HG03175 (cell line): ENCODE measurements at regions not wholly inside any gene's neighbourhood (a gene's known extent, or its start where the extent isn't known, plus 50 kb on each side); places are given as distances from the start of the nearest gene placed in this dataset.
A peak's percentile ranks its signal among the peaks of the same experiment; 100 is the strongest.

Source experiments
- ATAC-seq: cut with Tn5 transposase; IDR thresholded peaks from one replicate; pipeline ENCODE4 v1.9.1; 2021; ENCODE audit warnings: mild to moderate bottlenecking, moderate library complexity; ENCODE audit not compliant: unreplicated experiment

DNA sequence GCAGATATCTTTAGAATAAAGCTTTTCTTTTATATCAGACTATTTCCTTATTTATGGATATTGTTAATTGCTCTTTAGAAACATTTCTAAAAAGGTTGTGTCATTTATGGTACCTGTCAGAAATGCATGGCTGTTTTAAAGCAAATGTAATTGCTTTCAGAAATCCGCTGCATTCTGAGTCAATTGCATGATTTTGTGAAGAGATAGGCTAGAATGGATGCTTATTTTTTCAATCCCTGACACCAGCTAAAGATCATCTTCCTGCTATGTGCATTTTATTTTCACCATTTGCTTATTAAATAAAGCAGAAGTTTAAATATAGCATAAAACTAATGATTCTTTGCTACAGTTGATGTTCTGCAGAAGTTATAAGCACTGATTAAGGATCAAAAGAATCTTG lies 170.2 kb upstream of the C9orf72 start:
- no peak for ATAC-seq

DNA sequence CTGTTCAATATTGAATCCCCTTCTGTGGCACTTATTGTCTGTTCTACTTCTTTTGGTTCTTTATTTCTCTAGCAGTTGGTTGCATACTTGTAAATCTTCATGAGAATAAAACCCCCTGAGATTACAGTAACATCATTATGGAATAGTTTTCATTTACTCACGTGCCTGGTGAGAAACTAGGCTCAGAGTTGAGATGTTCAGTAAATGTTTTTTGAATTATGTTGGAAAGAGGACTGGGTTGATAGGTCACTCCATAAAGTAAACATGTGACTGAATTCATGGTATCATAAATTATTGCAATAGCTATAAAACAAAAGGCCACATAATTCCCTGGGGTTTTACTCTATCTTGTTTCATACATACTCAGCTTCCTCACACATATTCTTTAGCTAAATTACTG lies 174.2 kb upstream of the C9orf72 start:
- no peak for ATAC-seq

DNA sequence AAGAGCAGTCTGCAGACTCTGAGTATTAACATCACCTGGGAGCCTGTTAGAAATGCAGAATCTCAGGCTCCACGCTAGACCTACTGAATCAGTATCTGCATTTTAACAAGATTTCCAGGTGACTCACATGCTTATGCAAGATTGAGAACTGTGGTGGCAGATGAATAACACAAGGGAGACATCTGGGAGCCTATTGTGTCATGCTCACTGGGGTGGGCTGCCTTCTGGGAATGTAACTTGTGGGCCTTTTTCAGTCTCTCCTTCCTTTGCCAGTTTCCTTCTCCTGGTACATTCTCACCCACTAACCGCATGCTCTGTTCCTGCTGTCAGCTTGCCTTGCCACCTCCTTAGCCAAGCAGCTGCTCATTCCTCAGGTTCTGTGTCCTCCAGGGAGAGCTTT lies 176.6 kb upstream of the C9orf72 start:
- ATAC-seq = no peak

DNA sequence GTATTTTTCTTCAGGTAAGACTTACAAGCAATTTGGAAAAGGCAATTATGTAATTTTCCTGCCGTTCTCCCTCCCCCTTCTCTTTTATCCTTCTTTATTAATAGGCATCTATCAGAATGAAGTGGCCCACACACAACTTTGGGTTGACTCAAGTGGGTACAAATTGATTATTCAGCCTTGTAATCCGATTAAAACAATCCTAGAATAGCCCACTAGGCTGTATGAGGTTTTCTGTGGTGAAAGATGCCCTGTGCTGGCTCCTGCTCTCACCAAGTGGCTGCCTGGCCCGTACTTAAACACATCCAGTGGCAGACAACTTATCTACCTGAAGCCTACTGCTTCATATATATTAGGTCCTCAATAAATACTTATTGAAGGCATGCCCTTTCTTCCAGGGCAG lies 177.3 kb upstream of the C9orf72 start:
- no peak for ATAC-seq

DNA sequence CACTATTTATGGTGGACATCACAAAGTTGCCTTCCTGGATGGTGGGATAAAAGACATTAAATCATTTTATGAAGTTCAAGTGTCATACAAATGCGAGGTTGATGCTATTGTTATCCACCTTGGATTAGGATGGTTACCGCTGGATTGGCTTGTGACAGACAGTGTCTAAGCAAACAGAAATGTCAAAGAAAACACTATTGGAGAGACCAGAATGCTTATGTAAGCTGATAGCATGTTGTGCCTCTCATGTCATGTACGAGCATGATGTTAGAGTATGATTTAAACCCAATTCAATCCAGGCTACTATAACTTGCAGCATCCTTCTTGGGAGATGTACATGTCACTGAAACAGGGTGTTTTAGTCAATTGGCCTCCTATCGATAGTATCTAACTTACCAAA lies 178.8 kb upstream of the C9orf72 start:
- no peak for ATAC-seq

DNA sequence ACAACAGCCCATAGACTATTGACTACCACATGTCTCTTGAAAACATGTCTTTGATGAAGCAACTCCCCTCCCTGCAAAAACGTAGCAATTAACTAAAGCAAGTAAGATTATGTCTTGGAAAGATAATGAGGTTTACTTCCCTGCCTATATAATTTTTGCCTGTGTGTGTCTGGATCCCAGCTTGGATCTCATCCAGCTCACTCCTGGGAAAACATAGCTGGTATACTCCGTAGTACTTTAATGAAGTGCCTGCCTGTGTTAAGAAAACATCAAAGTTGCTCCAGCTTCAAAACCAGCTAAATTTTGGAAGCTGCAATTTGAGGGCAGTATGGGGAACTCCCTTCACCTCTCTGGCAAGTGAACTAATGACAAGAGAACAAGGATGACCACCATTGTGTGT lies 182.6 kb upstream of the C9orf72 start:
- no peak for ATAC-seq

DNA sequence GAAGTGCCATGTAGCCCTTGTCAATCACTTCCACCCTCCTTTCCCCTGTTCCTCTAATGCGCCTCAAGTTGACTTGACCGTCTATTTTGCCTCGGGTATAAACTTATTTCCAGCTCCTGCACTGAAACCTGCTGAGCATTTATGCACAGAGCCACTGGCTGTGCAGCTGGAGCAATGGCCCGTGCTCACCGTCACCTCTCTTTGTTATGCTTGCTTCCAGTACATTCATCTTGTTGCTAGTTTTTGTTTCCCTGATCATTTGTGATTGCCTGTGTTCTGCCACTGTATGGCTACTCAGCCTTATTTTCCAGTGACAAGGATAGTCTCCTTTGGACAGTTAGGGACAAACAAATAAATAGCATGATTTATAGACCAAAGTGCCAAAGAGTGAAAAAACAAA lies 183.1 kb upstream of the C9orf72 start:
- no peak for ATAC-seq

DNA sequence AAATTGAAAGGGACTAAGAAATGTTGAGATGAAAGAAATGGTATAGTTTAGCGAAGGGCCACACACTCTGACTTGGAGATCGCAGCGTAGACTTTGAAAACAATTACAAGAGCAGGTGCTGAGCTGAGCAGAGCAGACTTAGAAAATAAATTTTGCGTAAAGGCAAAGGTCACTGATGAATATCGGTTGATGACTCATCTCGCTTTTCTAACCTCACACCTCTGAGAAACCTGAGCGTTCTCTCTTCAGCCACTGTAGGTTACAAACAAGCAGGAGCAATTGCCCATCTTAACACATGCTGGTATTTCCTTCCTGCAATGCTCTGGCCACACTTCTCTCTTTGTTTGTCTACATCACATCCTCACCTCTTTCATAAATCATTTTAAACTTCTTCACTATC lies 190.6 kb upstream of the C9orf72 start:
- no peak for ATAC-seq

DNA sequence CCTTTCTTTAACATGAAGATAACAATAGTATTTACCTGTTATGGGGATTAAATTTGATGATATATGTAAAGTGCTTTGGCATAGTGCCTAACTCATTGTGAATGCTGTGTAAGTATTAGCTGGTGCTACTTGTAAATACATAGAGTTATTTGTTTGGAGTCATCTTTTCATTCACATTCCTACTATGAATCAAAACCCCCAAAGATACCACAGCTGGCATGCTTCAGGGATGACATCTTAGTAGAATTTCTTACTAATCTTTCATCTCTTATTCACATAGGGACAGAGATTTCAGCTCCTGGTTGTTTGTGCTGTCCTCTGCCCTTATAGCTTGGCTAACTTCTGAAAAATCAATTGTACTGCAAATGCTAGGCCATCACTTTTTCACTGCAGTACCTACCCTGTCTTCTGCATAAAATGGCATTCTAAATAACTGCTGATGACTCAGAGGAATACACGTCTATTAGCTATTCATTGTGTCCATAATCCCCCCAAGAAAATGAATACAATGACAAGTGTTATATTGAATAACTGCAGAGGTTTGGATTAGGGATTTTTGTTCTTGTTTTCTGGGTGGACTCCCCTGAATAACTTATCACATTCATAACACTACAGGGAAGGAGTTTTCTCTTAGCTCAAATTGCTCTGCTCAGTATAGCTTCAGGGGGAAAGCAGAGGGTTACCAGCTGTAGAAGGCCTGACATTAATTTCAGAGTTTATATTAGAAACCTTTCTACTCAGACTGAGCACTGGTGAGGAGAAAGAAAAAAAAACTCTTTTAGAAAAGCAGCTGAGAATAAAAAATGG lies 192.2 kb upstream of the C9orf72 start:
- ATAC-seq = no peak

DNA sequence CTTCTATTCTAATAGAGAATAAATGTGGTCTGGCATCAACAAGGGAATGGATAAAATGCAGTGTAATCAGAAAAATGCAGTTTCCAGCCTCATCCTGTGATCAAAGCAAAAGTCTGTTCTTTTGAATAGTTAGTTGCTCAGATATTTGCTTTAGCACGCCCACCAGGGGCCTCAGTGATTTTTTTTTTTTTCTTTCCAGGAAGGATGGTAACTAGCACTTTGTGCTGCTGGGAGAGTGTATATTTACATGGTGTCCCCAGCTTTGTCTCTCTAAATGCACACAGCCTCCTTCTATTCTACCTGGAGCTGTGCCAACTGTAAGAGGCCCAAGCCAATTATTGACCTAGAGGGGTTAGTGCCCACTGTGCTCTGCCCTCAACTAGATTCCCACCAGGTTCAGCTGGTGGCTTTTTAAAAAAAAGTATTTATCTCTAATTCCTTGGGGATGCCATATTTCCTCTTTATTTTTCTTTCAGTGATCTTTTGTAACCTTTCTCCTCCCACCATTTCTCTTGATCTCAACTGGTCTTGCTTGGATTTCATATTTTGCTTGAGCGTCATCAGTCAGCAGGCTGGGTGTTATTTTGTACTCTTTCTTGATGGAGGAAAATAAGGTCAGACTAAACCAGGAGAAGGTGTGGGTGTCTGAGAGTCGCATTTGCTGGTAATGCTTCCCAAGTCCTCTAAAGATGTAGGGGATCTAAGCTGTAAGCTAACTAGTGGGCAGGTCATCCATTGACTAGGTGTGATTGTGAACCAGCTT lies 193.0 kb upstream of the C9orf72 start:
- no peak for ATAC-seq

DNA sequence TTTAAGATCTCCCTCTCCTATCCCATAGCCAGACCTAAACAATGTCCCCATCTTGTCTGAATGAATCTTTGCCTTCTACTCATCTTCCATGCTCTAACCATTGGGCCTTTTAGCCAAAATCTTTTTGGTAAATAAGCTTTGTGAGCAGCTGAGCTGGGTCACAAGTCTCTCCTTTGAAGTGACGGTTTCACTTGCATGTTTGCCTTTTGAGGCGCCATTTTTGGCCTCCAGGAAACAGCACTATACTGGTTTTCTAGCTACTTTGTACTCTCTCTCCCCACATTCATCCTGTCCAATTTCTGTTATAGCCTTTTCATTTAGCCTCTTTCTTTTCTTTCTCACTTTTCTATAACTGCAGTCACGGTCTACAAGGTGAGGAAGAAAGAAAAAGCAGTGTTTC lies 195.5 kb upstream of the C9orf72 start:
- no peak for ATAC-seq

DNA sequence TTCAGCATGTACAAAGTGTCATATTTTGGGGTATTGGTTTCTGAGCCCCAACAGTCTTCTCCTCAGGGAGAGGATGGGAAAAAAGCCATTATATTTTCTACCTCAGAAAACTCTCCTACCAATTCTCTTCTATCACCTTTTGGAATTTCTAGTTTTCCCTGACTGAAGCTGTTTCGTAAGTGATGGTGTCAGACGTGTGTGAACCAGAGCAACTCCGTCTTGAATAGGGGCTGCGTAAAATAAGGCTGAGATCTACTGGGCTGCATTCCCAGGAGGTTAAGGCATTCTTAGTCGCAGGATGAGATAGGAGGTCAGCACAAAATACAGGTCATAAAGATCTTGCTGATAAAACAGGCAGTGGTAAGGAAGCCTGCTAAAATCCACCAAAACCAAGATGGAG lies 197.3 kb upstream of the C9orf72 start:
- no peak for ATAC-seq

DNA sequence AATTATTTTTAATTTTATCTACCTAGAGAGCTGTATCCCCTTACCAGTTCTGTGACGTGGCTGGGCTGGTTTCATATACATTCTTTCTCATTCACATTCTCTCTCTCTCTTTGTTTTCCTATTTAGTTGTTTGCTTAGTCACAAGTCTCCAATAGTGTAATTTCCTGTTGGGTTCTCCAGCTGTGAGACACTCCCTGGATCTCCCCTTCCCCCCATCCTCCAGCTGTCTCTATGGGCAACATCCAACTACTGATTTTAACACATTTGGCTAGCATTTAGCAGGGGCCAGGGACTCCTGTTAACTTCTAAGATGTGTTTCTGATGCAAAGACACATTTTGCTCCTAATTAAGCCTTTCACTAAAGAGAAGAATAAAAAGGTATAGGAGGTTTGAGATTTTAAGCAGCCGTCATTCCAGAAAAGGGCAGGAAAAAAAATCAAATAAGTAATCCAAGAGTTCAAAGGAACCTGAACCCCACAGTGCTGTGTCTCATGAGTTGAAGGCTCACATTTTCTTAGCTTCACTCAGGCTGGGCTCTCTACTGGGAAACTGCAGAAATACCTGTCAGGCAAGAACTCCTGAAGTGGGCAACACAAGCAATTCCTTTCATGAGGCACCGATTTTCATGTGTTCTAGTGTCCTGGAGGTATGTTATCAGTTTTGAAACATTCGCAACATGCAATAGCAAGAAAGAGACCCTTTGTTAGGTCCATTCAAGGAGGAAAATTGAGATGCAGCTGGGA lies 198.7 kb upstream of the C9orf72 start:
- no peak for ATAC-seq

DNA sequence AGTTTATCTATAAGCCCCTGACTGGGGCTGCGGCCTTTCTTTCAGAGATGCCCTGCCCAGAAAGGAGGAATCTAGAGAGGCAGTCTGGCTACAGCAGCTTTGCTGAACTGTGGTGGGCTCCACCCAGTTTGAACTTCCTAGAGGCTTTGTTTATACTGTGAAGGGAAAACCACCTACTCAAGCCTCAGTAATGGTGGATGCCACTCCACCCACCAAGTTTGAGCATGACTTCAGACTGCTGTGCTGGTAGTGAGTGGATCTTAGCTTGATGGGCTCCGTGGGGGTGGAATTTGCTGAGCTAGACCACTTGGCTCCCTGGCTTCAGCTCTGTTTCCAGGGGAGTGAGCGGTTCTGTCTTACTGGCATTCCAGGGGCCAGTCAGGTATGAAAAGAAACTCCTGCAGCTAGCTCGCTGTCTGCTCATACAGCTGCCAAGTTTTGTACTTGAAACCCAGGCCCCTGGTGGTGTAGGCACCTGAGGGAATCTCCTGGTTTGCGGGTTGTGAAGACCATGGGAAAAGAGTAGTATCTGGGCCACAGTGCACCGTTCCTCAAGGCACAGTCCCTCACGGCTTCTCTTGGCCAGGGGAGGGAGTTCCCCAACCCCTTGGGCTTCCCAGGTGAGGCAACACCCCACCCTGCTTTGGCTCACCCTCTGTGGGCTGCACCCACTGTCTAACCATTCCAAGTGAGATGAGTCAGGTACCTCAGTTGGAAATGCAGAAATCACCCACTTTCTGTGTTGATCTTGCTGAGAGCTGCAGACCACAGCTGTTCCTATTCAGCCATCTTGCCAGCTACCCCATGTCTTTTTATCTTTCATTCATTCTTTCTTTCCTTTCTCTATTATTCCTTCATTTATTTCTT lies 211.8 kb upstream of the C9orf72 start:
- peak; percentile 72 for ATAC-seq

DNA sequence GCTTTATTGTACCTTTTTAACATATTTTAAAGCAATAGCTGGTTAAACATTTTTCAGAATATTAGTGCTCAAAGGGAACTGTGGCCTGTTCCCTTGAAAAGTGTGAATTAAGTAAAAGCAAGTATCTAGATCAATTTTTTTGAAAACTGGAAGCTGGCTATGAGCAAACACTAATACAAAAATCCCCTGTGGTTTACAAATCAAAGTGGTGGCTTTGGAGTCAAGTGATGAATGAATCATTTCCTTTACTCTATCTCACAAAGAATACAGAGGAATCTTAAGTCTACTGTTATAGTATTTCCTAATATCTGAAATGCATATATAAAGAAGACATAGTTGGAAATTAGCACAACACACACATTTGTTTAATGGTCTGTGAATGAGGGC lies 212.4 kb upstream of the C9orf72 start:
- peak; percentile 76 for ATAC-seq

DNA sequence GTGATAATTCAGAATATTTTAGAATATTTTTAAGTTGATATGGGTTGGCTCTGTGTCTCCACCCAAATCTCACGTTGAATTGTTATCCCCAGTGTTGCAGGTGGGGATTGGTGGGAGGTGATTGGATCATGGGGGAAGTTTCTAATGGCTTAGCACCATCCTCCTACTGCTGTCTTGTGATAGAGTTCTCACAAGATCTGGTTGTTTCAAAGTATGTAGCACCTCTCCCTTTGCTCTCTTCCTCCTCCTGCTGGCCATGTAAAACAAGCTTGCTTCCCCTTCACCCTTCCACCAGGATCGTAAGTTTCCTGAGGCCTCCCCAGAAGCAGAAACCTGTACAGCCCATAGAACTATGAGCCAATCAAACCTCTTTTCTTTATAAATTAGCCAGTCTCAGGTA lies 214.6 kb upstream of the C9orf72 start:
- ATAC-seq = no peak

DNA sequence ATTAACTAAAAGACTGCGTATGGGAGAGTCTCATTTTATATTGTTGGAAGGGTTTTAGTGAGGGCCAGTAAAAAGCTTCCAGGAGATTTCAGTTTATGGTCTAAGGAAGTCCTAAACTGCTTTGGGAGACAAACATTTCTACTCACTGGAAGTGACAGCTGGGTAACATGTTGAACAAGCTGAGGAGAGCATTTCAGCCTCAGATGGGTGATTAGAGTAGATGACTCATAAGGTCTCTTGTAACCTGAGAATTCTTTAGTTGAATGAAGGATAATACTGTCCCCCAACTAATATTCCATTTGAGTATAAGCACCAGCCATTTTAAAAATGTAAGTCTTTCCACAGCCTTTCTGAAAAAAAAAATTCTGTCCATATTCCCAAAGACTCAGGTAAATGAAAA lies 218.0 kb upstream of the C9orf72 start:
- no peak for ATAC-seq

DNA sequence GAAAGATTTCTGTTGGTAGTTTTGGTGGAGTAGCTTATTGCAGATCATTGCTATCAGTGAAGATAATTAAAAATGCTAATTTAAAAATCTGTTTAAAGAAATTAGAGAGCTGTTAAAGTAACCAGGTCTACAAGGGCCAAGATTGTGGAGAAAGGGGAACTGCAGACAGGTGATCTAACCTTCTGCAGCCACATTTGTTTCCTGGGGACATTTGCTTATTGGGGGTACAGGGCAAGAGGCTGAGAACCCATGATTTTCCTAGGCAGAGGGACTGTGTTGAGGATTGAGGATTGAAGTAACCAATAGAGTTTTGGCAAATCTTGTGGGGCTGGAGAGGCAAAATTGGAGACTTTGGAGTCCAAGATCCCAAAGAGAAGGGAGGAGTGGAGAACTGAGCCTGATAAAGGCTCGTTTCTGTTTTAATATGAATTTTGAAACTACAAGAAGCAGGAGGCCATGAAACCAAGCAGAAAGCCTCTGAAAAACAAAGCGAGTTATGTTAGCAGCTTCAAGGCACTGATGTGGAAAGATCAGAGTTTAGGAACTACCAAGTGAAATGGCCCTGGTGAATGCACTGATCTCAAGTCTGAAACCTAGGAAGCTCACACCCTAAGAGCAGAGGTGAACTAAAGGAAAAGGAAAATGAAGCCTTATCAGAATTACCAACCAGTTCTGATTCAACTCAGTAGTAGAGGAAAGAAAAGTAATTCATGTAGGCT lies 219.8 kb upstream of the C9orf72 start:
- no peak for ATAC-seq

DNA sequence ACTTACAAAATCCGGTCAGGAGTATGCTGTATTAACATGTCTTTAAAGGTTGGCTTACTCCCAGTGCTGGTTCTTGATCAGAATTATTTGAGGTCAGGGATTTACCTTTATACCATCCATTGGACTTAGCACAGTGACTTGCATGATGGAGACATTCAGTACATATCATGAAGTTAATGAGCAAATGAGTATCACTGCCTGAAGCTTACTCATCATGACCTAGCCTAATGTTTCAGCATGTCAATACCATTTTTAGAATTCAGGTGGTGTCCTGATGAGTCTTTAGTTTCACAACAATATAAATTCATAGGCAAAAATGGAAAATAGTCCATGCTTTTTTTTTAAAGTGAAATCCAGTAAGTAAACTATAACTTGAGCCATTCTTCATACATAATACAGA lies 226.0 kb upstream of the C9orf72 start:
- no peak for ATAC-seq

DNA sequence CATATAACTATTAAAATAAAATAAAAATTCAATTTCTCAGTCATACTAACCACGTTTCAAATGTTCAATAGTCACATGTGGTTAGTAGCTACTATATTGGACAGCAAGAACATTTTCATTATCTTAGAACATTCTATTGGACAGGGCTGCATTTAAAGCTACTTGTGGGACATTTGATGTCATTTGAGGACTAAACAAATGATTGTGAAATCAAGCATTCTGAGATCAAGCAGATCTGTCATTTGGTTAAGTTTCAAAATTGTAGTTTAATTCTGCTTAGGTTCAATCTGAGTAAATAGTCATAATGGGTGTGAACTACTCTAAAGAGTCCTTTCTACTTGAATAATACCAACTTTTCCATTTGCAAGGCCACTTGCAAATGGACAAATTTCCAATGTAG lies 226.9 kb upstream of the C9orf72 start:
- ATAC-seq = no peak
